CD4-positive, CD25-positive, alpha-beta regulatory T cell (primary cell): ENCODE measurements at regions not wholly inside any gene's neighbourhood (a gene's known extent, or its start where the extent isn't known, plus 50 kb on each side); places are given as distances from the start of the nearest gene placed in this dataset.
"Not testable (repeated sequence)": the region's sequence is repeated elsewhere in the genome, so short reads cannot be mapped to it uniquely, and the experiment has no call there.

Experiments
- ATAC-seq, 2 donors: fragments of 150-1000 bp; cut with Tn5 transposase; one replicate each; pipeline ENCODE4 v1.10.0; 2021; ENCODE audit warnings: low read depth in 2 of 2, moderate number of reproducible peaks in 2 of 2, moderate library complexity in 1 of 2
- DNase-seq, 3 donors: peaks; one replicate each; pipeline versions ENCODE4 v3.0.0 to v3.0.0-alpha.2; 2012 to 2022; ENCODE audit warnings: mixed read lengths in 1 of 3
- H3K27ac ChIP-seq: one replicate; pipeline ENCODE4 v1.7.0; 2013; ENCODE audit warnings: mild to moderate bottlenecking, low read length; ENCODE audit not compliant: insufficient read depth, poor library complexity, severe bottlenecking
- H3K27me3 ChIP-seq: one replicate; pipeline ENCODE4 v1.7.0; 2013; ENCODE audit warnings: low read length; ENCODE audit not compliant: control insufficient read depth, insufficient read depth
- H3K36me3 ChIP-seq: one replicate; pipeline ENCODE4 v1.7.0; 2013; ENCODE audit warnings: mild to moderate bottlenecking, low read length, moderate library complexity; ENCODE audit not compliant: control insufficient read depth, insufficient read depth
- H3K4me1 ChIP-seq: 2 replicates; pipeline ENCODE4 v1.7.0; 2013; ENCODE audit warnings: mild to moderate bottlenecking, low read length; ENCODE audit not compliant: insufficient read depth, control insufficient read depth, poor library complexity, severe bottlenecking
- H3K4me3 ChIP-seq: one replicate; pipeline ENCODE4 v1.7.0; 2013; ENCODE audit warnings: low read depth, mild to moderate bottlenecking, low read length, moderate library complexity
- H3K9me3 ChIP-seq, 2 experiments: 1 replicate in 1 of 2; 2 replicates in 1 of 2; pipeline ENCODE4 v1.7.0; 2013; ENCODE audit warnings: low read length in 2 of 2, mild to moderate bottlenecking in 1 of 2, moderate library complexity in 1 of 2; ENCODE audit not compliant: control insufficient read depth in 2 of 2
- H3K27ac Mint-ChIP-seq, 3 donors: one replicate each; pipeline ENCODE4 v1.8.0; 2020 to 2022; ENCODE audit warnings: mild to moderate bottlenecking in 3 of 3, mixed read lengths in 3 of 3, moderate library complexity in 2 of 3
- H3K27me3 Mint-ChIP-seq: one replicate; pipeline ENCODE4 v1.8.0; 2022; ENCODE audit warnings: mild to moderate bottlenecking, mixed read lengths
- H3K36me3 Mint-ChIP-seq: one replicate; pipeline ENCODE4 v1.8.0; 2020; ENCODE audit warnings: mixed read lengths
- H3K4me1 Mint-ChIP-seq, 4 donors: one replicate each; pipeline ENCODE4 v1.8.0; 2020 to 2022; ENCODE audit warnings: mixed read lengths in 4 of 4, mild to moderate bottlenecking in 1 of 4
- H3K4me3 Mint-ChIP-seq, 4 donors: one replicate each; pipeline ENCODE4 v1.8.0; 2020 to 2022; ENCODE audit warnings: mild to moderate bottlenecking in 4 of 4, mixed read lengths in 4 of 4, moderate library complexity in 3 of 4
- H3K9me3 Mint-ChIP-seq, 7 donors: one replicate each; pipeline ENCODE4 v1.8.0; 2020 to 2022; ENCODE audit warnings: mixed read lengths in 7 of 7, mild to moderate bottlenecking in 3 of 7, moderate library complexity in 2 of 7

DNA sequence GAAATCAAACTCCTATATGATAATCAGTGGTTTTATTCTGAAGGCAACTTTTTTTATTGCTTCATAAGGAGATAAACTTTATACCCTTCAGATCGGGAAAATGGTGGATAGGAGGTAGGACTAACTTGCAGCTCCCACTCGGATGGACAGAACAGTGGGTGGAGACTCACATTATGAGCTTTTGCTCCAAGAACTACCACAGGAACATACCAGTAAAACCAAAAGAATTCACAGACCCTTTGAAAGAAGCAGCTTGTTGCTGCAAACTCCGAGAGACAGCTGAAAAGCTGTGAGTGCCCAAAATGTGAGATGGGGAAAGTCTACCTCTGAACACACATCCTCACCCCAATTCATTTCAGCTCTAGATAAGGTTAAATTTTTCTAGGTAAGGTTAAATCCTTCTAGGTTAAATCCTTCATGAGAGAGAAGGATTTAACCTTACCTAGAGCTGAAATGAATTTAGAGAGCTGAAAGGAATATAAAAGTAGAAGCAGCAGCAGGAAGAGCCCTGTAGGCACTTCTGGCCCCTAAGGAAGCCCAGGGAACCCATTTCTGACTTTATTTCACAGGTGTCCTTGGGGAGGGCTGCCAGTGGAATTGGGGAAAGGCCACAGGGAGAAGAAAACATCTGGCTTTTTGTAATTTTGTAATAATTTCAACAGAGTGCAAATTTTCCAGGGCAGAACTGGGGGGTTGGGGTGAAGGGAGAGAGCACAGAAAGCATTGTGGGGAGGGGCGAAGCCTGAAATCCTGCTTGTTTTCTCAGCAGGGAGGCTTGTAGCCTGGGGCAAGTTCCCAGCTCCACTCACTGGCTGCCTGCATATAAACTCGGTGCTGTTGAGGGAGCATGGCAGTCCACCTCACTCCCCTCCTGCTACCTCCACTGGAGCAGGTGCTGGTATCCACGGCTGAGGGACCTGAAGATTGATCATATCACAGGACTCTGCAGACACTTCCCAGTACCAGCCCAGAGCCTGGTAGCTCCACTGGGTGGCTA lies 65.9 kb upstream of the HCRTR2 start:
- H3K4me1 Mint-ChIP-seq, result no peaks in the 10 kb centered on the region
- H3K27me3 ChIP-seq, result no peaks in the 10 kb centered on the region
- H3K27ac Mint-ChIP-seq, result no peak overlapping the region
- peaks cover 0 to 46% (median 10%) of the 10 kb centered on the region in 7 donors for H3K9me3 Mint-ChIP-seq
- no peaks in the 10 kb centered on the region for H3K9me3 ChIP-seq
- no peak overlapping the region for H3K4me3 Mint-ChIP-seq
- H3K4me3 ChIP-seq, result no peak overlapping the region
- H3K27ac ChIP-seq, result no peak overlapping the region
- H3K36me3 ChIP-seq, result no peaks in the 10 kb centered on the region
- no peaks in the 10 kb centered on the region for H3K27me3 Mint-ChIP-seq
- H3K4me1 ChIP-seq, result no peaks in the 10 kb centered on the region
- DNase-seq (no peak), ATAC-seq (no peak)
- no peaks in the 10 kb centered on the region for H3K36me3 Mint-ChIP-seq

DNA sequence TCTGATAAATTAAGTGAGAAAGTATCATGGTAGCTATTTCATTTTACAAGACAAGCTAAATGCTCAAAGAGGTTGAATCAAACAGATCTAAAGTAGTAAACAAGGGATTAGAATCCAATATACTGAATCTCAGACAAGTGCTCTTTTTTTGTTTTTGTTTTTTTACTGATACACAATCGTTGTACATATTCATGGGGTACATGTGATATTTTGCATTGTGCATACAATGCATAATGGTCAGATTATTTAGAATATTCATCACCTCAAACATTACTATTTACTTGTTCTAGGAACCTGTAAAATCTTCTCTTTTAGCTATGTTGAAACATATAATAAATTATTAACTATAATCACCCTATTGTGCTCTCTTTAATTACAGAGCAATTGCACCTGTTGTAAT lies 57.0 kb upstream of the HCRTR2 start:
- no peak overlapping the region for H3K4me3 Mint-ChIP-seq
- peaks cover 2 to 26% (median 7%) of the 10 kb centered on the region in 7 donors for H3K9me3 Mint-ChIP-seq
- H3K4me1 Mint-ChIP-seq, result no peaks in the 10 kb centered on the region
- H3K36me3 Mint-ChIP-seq, result no peaks in the 10 kb centered on the region
- Histone ChIP-seq H3K27me3 (no peaks in the 10 kb centered on the region), H3K36me3 (no peaks in the 10 kb centered on the region), H3K9me3 (no peaks in the 10 kb centered on the region), H3K27ac (no peak overlapping the region), H3K4me1 (no peaks in the 10 kb centered on the region), H3K4me3 (no peak overlapping the region)
- DNase-seq (no peak), ATAC-seq (no peak)
- H3K27me3 Mint-ChIP-seq, result no peaks in the 10 kb centered on the region
- no peak overlapping the region for H3K27ac Mint-ChIP-seq

DNA sequence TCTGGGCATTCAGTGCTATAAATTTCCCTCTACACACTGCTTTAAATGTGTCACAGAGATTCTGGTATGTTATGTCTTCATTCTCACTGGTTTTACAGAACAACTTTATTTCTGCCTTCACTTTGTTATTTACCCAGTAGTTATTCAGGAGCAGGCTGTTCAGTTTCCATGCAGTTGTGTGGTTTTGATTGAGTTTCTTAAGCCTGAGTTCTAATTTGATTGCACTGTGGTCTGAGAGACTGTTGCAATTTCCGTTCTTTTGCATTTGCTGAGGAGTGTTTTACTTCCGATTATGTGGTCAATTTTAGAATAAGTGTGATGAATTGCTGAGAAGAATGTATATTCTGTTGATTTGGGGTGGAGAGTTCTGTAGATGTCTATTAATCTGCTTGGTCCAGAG lies 50.1 kb upstream of the HCRTR2 start:
- not testable (repeated sequence) for H3K27me3 ChIP-seq, H3K27ac ChIP-seq, H3K4me3 Mint-ChIP-seq, H3K27ac Mint-ChIP-seq, H3K36me3 ChIP-seq, H3K4me1 Mint-ChIP-seq, ATAC-seq, H3K4me1 ChIP-seq, DNase-seq, H3K9me3 ChIP-seq, H3K27me3 Mint-ChIP-seq, H3K36me3 Mint-ChIP-seq, H3K4me3 ChIP-seq
- peaks cover 0 to 40% (median 13%) of the 10 kb centered on the region in 7 donors for H3K9me3 Mint-ChIP-seq
